ENCODE measurements at regions not wholly inside any gene's neighbourhood (a gene's known extent, or its start where the extent isn't known, plus 50 kb on each side); places are given as distances from the start of the nearest gene placed in this dataset.

DNA sequence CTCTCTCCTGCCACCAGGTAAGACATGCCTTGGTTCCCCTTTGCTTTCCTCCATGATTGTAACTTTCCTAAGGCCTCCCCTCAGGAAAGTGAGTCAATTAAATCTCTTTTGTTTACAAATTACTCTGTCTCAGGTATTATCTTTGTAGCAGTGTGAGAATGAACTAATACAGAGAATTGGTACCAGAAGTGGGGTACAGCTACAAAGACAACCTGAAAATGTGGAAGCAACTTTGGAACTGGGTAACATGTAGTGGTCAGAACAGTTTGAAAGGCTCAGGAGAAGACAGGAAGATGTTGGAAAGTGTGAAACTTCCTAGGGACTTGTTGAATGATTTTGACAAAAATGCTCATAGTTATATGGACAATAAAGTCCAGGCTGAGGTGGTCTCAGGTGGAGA, 97.2 kb downstream of the FAM170A start:
- Mint-ChIP-seq H3K27me3 (ENCODE audit: low read depth in 3 of 3) (peaks cover 1 to 5% (median 5%) of the 10 kb centered on the region in 3 donors), H3K27ac (no peak overlapping the region), H3K9me3 (peaks cover 7 to 21% (median 16%) of the 10 kb centered on the region in 7 donors), H3K4me1 (no peaks in the 10 kb centered on the region), H3K4me3 (no peak overlapping the region), H3K36me3 (no peaks in the 10 kb centered on the region)
- Histone ChIP-seq H2AFZ (ENCODE audit: insufficient read depth, low read depth, low read length, poor library complexity, severe bottlenecking) (no peak overlapping the region), H3K9me3 (replicated peaks in 1 of 2; ENCODE audit: control insufficient read depth in 1 of 2, insufficient read depth in 1 of 2, low read length in 2 of 2) (peaks cover 6% of the 10 kb centered on the region in 2 donors), H3K27ac (ENCODE audit: low read depth in 1 of 2, low read length in 2 of 2) (no peak overlapping the region), H3K36me3 (replicated peaks in 1 of 2; ENCODE audit: control insufficient read depth in 1 of 2, insufficient read depth in 2 of 2, low read length in 2 of 2) (no peaks in the 10 kb centered on the region), H3K79me2 (ENCODE audit: insufficient read depth, low read length) (no peaks in the 10 kb centered on the region), H3K4me3 (replicated peaks in 1 of 3; ENCODE audit: low read depth in 2 of 3, low read length in 3 of 3) (no peak overlapping the region), H3K27me3 (ENCODE audit: control insufficient read depth in 2 of 2, insufficient read depth in 2 of 2, low read length in 2 of 2) (no peaks in the 10 kb centered on the region), H3K4me1 (ENCODE audit: control insufficient read depth in 1 of 2, insufficient read depth in 2 of 2, low read length in 2 of 2) (no peaks in the 10 kb centered on the region), H4K20me1 (ENCODE audit: insufficient read depth, low read length) (no peaks in the 10 kb centered on the region), H3K4me2 (replicated peaks; ENCODE audit: extremely low read depth, low read length, poor library complexity, severe bottlenecking) (no peak overlapping the region), H3K9ac (ENCODE audit: insufficient read depth, low read length, poor library complexity, severe bottlenecking) (no peak overlapping the region)
- DNase-seq = no peak
- TF ChIP-seq, protein P1, sequence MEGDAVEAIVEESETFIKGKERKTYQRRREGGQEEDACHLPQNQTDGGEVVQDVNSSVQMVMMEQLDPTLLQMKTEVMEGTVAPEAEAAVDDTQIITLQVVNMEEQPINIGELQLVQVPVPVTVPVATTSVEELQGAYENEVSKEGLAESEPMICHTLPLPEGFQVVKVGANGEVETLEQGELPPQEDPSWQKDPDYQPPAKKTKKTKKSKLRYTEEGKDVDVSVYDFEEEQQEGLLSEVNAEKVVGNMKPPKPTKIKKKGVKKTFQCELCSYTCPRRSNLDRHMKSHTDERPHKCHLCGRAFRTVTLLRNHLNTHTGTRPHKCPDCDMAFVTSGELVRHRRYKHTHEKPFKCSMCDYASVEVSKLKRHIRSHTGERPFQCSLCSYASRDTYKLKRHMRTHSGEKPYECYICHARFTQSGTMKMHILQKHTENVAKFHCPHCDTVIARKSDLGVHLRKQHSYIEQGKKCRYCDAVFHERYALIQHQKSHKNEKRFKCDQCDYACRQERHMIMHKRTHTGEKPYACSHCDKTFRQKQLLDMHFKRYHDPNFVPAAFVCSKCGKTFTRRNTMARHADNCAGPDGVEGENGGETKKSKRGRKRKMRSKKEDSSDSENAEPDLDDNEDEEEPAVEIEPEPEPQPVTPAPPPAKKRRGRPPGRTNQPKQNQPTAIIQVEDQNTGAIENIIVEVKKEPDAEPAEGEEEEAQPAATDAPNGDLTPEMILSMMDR (IDR thresholded peaks at IDR 0.05) = no peak
- intact Hi-C loops (cut with micrococcal nuclease) = no loop called here

DNA sequence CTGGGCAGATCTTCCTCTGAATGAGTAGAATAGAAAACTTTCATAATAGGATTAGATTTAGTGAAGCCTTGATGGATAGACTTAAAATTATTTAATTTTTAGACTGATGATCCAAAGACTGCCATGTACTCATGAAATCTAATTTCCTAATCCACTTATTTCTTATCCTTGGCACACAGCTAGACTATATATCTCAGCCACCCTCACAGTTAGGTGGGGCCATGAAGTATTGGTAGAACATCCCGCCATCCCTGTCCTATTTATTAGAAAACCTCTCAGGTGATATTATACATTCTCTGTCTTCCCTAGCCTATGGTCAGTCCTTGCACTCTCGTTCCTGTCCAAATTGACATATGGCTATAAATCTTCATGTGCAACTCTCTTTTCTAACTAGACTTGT, 110.9 kb downstream of the FAM170A start:
- H3K4me3 Mint-ChIP-seq = no peak overlapping the region
- H3K9me3 Mint-ChIP-seq = no peaks in the 10 kb centered on the region
- no peak for DNase-seq
- H3K9me3 ChIP-seq (replicated peaks in 1 of 2; ENCODE audit: control insufficient read depth in 1 of 2, insufficient read depth in 1 of 2, low read length in 2 of 2) = no peaks in the 10 kb centered on the region
- peaks cover under 1 to 2% (median 2%) of the 10 kb centered on the region in 3 donors for H3K27me3 Mint-ChIP-seq (ENCODE audit: low read depth in 3 of 3)
- H4K20me1 ChIP-seq (ENCODE audit: insufficient read depth, low read length) = no peaks in the 10 kb centered on the region
- no peak overlapping the region for H3K4me2 ChIP-seq (replicated peaks; ENCODE audit: extremely low read depth, low read length, poor library complexity, severe bottlenecking)
- no peaks in the 10 kb centered on the region for H3K36me3 Mint-ChIP-seq
- H3K27ac ChIP-seq (ENCODE audit: low read depth in 1 of 2, low read length in 2 of 2) = no peak overlapping the region
- no peak overlapping the region for H2AFZ ChIP-seq (ENCODE audit: insufficient read depth, low read depth, low read length, poor library complexity, severe bottlenecking)
- no peak overlapping the region for H3K27ac Mint-ChIP-seq
- no peaks in the 10 kb centered on the region for H3K36me3 ChIP-seq (replicated peaks in 1 of 2; ENCODE audit: control insufficient read depth in 1 of 2, insufficient read depth in 2 of 2, low read length in 2 of 2)
- H3K79me2 ChIP-seq (ENCODE audit: insufficient read depth, low read length) = no peaks in the 10 kb centered on the region
- 29% methylated on average over 1 of the region's 2 CpGs for WGBS (ENCODE audit: insufficient coverage)
- H3K4me3 ChIP-seq (replicated peaks in 1 of 3; ENCODE audit: low read depth in 2 of 3, low read length in 3 of 3) = no peak overlapping the region
- H3K27me3 ChIP-seq (ENCODE audit: control insufficient read depth in 2 of 2, insufficient read depth in 2 of 2, low read length in 2 of 2) = no peaks in the 10 kb centered on the region
- H3K4me1 Mint-ChIP-seq = peaks cover 3% of the 10 kb centered on the region
- H3K4me1 ChIP-seq (ENCODE audit: control insufficient read depth in 1 of 2, insufficient read depth in 2 of 2, low read length in 2 of 2) = no peaks in the 10 kb centered on the region
- H3K9ac ChIP-seq (ENCODE audit: insufficient read depth, low read length, poor library complexity, severe bottlenecking) = no peak overlapping the region
- TF ChIP-seq, protein P1 (IDR thresholded peaks at IDR 0.05) = no peak
- intact Hi-C loops (cut with micrococcal nuclease) = loop anchor here in 1 of 2 donors (5.0 kb wide), 1 partner anchor 163 kb away; no protein-coding TSS in a partner anchor
